ENCODE measurements at regions not wholly inside any gene's neighbourhood (a gene's known extent, or its start where the extent isn't known, plus 50 kb on each side); places are given as distances from the start of the nearest gene placed in this dataset.

DNA sequence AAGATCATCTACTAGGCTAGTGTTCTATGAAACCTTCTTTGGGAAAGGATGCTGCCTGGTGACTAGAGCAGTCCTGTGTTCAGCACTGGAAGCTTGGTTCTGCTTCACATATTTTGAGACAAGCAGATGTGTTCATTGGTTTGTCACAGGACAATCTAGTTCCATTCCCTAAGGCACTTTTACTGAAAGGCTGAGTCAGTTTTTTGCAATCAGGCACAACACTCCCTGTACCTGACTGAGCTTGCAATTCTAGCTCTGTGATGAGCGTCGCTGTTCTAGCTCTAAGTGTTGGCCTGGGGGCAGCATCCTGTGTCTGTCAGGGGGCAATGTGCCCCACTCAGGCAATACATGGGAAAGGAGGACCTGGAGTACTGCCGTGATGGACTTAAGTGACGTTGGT is 144.4 kb downstream of the CAND1 start:
- Mint-ChIP-seq H3K4me3 (no peak overlapping the region), H3K4me1 (no peaks in the 10 kb centered on the region), H3K27ac (no peak overlapping the region), H3K9me3 (peaks cover 8% of the 10 kb centered on the region), H3K27me3 (peaks cover 7% of the 10 kb centered on the region), H3K36me3 (peaks cover 6% of the 10 kb centered on the region)
- ATAC-seq (ENCODE audit: low read depth), result no peak
- DNase-seq (ENCODE audit: low spot score in 2 of 2), result no peak

DNA sequence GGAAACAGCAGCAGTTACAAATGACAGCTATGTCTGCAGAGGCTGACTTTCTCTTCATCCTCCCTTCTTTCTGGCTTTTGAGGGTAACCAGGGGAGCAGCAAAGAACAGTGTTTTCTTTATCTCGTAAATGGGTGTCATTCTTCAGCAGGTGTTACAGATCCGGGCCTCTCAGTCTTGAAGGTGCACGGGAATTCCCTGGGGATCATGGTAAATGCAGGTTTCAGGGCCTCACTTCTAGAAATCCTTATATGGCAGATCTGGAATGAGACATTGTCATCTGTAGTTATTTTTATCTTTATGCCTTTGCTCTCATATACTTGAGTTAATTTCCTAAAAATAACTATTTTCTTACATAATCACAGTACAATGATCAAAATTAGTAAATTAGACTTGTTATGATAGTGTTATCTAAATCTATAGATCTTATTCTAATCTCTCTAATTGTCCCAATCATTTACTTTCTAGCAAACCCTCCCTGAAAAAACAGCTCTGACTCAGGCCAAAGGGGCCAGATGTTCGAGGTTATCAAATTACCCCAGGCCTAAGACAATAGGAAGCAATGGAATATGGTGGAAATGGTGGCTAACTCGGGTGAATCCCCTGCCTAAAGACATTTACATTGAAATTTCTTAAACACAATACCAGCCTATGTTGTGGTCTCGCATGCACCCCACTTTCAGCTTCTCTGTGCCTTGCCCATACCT is 145.0 kb downstream of the CAND1 start:
- Mint-ChIP-seq H3K9me3 (peaks cover 8% of the 10 kb centered on the region), H3K27ac (no peak overlapping the region), H3K36me3 (peaks cover 6% of the 10 kb centered on the region), H3K4me1 (no peaks in the 10 kb centered on the region), H3K4me3 (no peak overlapping the region), H3K27me3 (peaks cover 7% of the 10 kb centered on the region)
- ATAC-seq (ENCODE audit: low read depth) (no peak), DNase-seq (ENCODE audit: low spot score in 2 of 2) (no peak)

DNA sequence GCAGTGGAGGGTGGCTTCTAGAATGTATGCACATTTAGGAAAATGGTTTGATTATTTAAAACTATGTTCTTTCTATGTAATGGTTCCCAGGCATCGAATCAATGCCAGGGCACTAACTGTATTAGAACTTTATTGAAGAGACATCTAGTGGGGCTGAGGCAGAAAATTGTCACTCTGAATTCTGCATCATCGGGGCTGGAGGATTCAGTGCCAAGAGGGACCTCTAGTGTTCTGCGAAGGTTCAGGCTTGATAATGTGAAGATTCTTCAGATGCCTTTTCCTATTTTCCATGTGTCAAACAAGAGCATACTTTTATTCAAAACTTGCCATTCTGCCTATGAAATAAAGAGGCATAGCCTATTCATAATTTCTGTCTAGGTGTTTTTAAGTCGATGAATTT is 146.3 kb downstream of the CAND1 start:
- Mint-ChIP-seq H3K9me3 (peaks cover 8% of the 10 kb centered on the region), H3K4me1 (no peaks in the 10 kb centered on the region), H3K4me3 (no peak overlapping the region), H3K27ac (no peak overlapping the region), H3K36me3 (peaks cover 6% of the 10 kb centered on the region), H3K27me3 (peaks cover 8% of the 10 kb centered on the region)
- DNase-seq (ENCODE audit: low spot score in 2 of 2) (no peak), ATAC-seq (ENCODE audit: low read depth) (no peak)

DNA sequence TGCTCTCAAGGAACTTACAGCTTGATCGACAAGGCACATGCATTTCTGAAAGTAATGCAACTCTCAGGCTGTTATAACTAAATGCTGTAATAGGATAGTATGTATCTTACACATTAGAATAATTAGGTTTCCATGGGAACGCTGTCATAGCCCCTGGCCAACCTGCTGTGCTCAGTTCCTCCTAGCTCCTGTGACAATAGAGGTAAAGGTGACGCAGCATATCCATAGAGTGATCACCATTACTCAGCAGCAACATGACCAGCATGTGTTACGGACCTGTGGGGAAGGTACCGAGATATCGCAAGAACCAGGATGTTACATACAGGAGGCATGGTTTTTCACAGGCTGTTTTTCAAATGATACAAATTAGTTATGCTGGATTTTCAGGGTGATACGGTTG is 150.7 kb downstream of the CAND1 start:
- H3K9me3 Mint-ChIP-seq, result peaks cover 4% of the 10 kb centered on the region
- peaks cover 7% of the 10 kb centered on the region for H3K27me3 Mint-ChIP-seq
- DNase-seq (ENCODE audit: low spot score in 2 of 2) (no peak), ATAC-seq (ENCODE audit: low read depth) (no peak)
- H3K4me1 Mint-ChIP-seq, result no peaks in the 10 kb centered on the region
- H3K4me3 Mint-ChIP-seq, result no peak overlapping the region
- H3K36me3 Mint-ChIP-seq, result peaks cover 1% of the 10 kb centered on the region
- no peak overlapping the region for H3K27ac Mint-ChIP-seq

DNA sequence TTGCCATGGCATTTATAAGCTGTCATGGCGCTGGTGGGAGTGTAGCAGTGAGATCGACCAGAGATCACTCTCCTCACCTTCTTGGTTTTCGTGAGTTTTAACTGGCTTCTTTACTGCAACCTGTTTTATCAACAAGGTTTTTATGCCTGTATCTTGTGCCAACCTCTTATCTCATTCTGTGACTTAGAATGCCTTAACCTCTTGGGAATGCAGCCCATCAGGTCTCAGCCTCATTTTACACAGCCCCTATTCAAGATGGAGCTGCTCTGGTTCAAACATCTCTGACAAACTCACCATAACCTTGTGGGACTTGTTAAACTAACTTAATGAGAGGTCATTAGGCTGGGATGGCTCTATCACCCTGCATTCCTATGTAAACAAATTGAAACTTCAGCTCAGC is 151.3 kb downstream of the CAND1 start:
- Mint-ChIP-seq H3K27ac (no peak overlapping the region), H3K4me3 (no peak overlapping the region), H3K36me3 (peaks cover 1% of the 10 kb centered on the region), H3K9me3 (peaks cover 4% of the 10 kb centered on the region), H3K4me1 (no peaks in the 10 kb centered on the region), H3K27me3 (peaks cover 7% of the 10 kb centered on the region)
- ATAC-seq (ENCODE audit: low read depth) (no peak), DNase-seq (ENCODE audit: low spot score in 2 of 2) (no peak)

DNA sequence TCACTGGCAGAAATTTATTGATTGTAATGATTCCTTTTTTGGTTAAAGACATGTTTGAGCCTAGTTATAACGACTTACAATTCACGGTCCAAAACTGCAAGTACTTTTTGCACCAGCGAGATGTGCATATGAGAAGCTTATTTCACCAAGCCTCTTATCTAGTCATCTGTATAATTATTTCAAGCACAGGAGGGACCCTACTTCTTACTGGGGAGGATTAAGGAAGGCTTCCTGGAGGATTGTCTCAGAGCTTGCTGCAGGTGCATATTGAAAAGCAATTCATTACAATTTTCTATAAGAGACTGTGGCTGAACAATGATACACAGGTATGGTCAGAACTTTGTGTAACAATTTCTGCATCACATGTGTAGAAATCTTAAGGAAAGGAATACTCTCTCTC is 152.9 kb downstream of the CAND1 start:
- DNase-seq (ENCODE audit: low spot score in 2 of 2) (no peak), ATAC-seq (ENCODE audit: low read depth) (no peak)
- H3K27me3 Mint-ChIP-seq, result peaks cover 7% of the 10 kb centered on the region
- H3K4me1 Mint-ChIP-seq, result no peaks in the 10 kb centered on the region
- H3K36me3 Mint-ChIP-seq, result peaks cover 1% of the 10 kb centered on the region
- H3K4me3 Mint-ChIP-seq, result no peak overlapping the region
- H3K27ac Mint-ChIP-seq, result no peak overlapping the region
- H3K9me3 Mint-ChIP-seq, result peaks cover 4% of the 10 kb centered on the region

DNA sequence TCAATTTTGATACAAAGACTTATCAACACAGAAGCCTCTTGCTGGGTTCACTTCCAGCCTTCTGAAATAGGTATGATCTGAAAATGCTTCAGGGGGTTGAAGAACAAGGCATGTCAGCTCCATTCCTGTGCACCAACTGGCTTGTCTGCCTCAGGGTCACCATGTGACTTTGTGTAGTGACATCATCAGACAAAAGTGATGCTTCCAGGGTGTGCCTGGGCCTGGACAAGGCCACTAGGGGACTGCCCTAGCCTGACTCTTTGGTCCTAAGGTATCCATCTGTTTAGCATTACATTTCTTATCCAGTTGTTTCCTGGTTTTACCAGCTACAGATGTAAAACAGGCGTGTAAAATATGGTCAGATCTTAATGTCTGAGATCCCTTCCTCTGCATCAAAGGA is 155.6 kb downstream of the CAND1 start:
- Mint-ChIP-seq H3K27me3 (peaks cover 6% of the 10 kb centered on the region), H3K4me3 (no peak overlapping the region), H3K27ac (no peak overlapping the region), H3K9me3 (no peaks in the 10 kb centered on the region), H3K36me3 (no peaks in the 10 kb centered on the region), H3K4me1 (no peaks in the 10 kb centered on the region)
- no peak for DNase-seq (ENCODE audit: low spot score in 2 of 2)
- no peak for ATAC-seq (ENCODE audit: low read depth)

DNA sequence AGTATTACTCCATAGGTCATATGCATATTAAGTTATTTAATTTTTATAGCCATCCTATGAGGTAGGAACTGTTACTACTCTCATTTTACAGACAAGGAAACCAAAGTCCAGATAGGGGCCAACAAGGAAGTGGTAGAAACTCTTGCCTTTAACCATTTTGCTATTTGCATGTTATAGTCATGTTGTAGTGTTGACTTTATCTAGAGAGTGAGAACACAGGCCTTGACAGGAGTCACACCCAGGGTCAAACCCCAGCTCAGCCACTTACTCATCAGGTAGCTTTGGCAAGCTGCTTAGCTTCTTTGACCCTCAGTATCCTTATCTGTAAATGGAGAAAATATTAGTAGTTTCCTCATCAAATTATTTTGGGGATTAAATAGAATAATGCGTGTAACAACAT is 156.2 kb downstream of the CAND1 start:
- ATAC-seq (ENCODE audit: low read depth), result no peak
- no peak for DNase-seq (ENCODE audit: low spot score in 2 of 2)
- H3K4me1 Mint-ChIP-seq, result no peaks in the 10 kb centered on the region
- H3K27ac Mint-ChIP-seq, result no peak overlapping the region
- no peaks in the 10 kb centered on the region for H3K36me3 Mint-ChIP-seq
- no peak overlapping the region for H3K4me3 Mint-ChIP-seq
- peaks cover 6% of the 10 kb centered on the region for H3K27me3 Mint-ChIP-seq
- no peaks in the 10 kb centered on the region for H3K9me3 Mint-ChIP-seq

DNA sequence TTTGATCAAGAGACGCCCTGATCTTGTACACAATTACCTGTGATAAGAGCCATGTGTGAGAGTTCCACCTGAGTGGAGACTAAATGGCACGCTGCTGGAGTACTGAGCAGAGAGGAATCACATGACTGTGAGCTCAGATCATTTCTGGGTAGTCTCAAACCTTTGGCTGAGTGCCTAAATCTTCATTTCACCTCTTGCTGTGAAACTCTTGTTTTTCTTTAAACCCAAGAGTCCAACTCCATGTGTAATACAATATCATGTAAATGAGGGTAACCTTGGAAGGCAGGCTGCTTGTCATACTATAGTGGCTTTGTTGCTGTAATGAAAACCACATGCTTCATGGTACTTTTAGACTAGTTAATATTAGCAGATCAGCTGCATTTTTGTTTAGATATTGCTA is 156.9 kb downstream of the CAND1 start:
- Mint-ChIP-seq H3K9me3 (no peaks in the 10 kb centered on the region), H3K4me1 (no peaks in the 10 kb centered on the region), H3K27me3 (peaks cover 6% of the 10 kb centered on the region), H3K36me3 (no peaks in the 10 kb centered on the region), H3K4me3 (no peak overlapping the region), H3K27ac (no peak overlapping the region)
- no peak for ATAC-seq (ENCODE audit: low read depth)
- DNase-seq (ENCODE audit: low spot score in 2 of 2), result no peak

DNA sequence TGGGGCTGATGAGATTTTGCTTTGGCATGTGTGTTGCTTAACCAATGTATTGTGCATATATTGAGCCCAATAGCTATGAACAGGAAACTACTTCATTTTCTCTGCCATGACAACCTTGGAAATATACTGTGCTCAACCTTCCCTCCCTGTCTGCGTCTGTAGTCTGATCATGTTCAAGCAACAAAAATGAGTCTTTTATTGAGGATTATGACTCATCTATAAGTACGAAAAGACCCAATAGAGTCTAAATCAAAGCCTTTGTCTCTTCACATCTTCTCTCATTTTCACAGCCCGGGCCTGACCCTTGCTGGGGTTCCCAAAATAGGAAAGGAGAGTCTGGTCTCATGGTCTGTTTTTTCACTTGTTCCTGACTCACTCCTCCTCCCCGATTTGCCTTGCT is 158.2 kb downstream of the CAND1 start:
- no peak overlapping the region for H3K4me3 Mint-ChIP-seq
- no peak for ATAC-seq (ENCODE audit: low read depth)
- DNase-seq (ENCODE audit: low spot score in 2 of 2), result no peak
- H3K9me3 Mint-ChIP-seq, result no peaks in the 10 kb centered on the region
- peaks cover 6% of the 10 kb centered on the region for H3K27me3 Mint-ChIP-seq
- no peaks in the 10 kb centered on the region for H3K36me3 Mint-ChIP-seq
- H3K4me1 Mint-ChIP-seq, result no peaks in the 10 kb centered on the region
- no peak overlapping the region for H3K27ac Mint-ChIP-seq

DNA sequence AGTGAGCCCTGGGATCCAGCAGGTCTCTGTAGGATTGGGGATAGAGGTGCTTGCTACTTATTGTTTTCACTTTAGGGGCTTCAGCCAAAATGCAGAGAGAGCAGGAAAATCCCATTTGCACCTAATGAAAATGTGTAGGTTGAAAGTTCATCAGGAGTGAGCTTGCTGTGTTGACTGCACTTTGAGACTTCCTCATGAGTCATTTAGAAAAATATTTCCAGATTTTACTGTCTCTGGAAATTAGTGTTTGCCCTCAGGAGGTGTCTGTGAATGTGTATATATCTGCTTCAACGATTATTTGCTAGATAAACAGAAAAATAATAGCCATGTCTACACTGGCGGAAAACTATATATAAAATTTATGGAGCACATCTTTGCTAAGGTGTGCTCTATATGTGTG is 159.3 kb downstream of the CAND1 start:
- peaks cover 3% of the 10 kb centered on the region for H3K4me1 Mint-ChIP-seq
- H3K9me3 Mint-ChIP-seq, result no peaks in the 10 kb centered on the region
- no peaks in the 10 kb centered on the region for H3K36me3 Mint-ChIP-seq
- peaks cover 5% of the 10 kb centered on the region for H3K27me3 Mint-ChIP-seq
- ATAC-seq (ENCODE audit: low read depth) (no peak), DNase-seq (ENCODE audit: low spot score in 2 of 2) (no peak)
- H3K27ac Mint-ChIP-seq, result no peak overlapping the region
- H3K4me3 Mint-ChIP-seq, result no peak overlapping the region

DNA sequence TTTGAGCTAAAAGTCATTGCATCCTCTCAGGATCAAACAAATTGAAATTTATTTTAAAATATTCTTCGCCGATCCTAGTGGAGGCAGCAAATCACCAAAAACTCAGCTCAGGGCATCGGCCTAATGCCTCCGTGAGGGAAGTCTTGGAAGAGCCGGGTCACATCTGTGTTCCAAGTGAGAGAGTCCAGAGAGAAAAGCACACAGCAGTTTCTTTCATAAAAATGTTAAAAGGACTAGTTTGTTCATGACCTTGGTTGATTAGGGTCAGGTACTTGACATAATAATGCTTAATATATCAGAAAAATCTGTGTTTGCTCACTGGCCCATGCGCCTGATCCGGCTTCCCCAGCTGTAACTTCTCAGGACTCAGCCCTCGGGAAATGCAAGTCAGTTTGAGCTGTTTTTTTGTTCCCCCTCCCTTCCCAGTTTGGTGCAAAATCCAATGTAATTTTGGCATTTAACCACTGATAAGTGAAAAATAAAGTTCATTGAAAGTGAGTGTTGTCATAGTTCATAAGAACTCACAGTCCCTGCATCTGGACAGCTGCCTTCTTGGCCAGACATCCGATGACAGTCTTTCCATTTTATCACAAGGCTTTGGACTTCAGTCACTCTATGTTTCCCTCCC is 161.7 kb downstream of the CAND1 start:
- Mint-ChIP-seq H3K27me3 (peaks cover 5% of the 10 kb centered on the region), H3K9me3 (no peaks in the 10 kb centered on the region), H3K27ac (no peak overlapping the region), H3K4me3 (no peak overlapping the region), H3K4me1 (peaks cover 8% of the 10 kb centered on the region), H3K36me3 (no peaks in the 10 kb centered on the region)
- no peak for DNase-seq (ENCODE audit: low spot score in 2 of 2)
- ATAC-seq (ENCODE audit: low read depth), result no peak

DNA sequence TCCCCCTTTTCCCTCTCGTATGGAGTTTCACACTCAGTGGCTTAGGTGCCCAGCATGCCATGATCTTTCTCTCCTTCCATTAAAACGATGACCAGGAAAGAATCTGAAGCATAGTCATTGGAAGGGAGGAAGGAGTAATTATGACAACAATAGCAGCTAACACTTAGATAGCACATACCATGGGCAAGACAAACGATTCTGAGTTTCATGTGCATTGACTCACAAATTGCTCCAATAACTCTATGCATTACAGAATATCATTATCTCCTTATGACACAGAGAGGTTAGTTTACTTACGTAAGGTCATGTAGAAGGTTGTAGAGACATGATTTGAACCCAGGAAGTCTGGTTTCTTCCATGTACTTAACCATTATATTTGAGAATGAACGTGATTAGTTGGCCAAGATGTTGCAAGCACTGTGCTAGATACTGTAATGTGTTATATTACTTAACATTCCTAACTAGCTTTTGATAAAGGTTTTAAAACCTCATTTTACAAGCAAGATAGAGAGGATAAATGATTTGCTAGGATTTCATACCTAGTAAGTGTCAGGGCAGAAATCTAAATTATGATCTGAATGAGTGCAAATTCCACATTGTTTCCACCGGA is 162.4 kb downstream of the CAND1 start:
- no peaks in the 10 kb centered on the region for H3K36me3 Mint-ChIP-seq
- H3K4me3 Mint-ChIP-seq, result no peak overlapping the region
- DNase-seq (ENCODE audit: low spot score in 2 of 2), result no peak
- peaks cover 5% of the 10 kb centered on the region for H3K27me3 Mint-ChIP-seq
- ATAC-seq (ENCODE audit: low read depth), result no peak
- no peaks in the 10 kb centered on the region for H3K9me3 Mint-ChIP-seq
- no peak overlapping the region for H3K27ac Mint-ChIP-seq
- peaks cover 8% of the 10 kb centered on the region for H3K4me1 Mint-ChIP-seq

DNA sequence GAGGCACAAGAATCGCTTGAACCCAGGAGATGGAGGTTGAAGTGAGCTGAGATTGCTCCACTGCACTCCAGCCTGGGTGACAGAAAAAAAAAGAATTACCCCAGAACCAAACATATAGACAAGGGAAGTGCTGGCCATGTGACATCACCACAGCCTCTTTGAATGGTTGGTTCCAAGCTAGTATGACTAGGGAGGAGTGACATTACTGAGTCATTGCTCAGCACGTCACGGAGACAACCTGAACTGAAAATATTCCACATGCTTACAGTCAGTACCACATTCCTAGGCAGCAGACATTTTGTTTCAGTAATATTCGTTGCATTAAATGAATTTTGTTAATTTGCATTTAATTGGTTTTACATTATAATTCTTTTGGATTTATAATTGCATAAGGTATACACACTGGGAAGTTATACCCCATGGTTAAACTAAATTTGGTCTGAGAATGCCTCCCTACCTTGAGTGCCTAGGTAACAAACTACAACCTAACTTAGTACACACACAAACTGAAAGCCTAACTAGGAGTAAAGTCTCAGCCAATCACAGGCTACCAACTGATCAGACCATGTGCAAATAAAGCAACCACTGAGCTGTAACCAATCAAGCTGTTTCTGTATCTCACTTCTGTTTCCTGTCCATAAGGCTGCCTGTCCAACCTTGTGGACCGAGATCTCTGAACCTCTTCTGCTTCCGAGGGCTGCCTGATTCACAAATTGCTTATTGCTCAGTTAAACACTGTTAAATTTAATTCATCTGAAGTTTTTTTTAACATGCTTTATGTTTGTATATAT is 164.4 kb downstream of the CAND1 start:
- Mint-ChIP-seq H3K27ac (no peak overlapping the region), H3K4me1 (peaks cover 8% of the 10 kb centered on the region), H3K4me3 (no peak overlapping the region), H3K9me3 (no peaks in the 10 kb centered on the region), H3K27me3 (peaks cover 5% of the 10 kb centered on the region), H3K36me3 (no peaks in the 10 kb centered on the region)
- DNase-seq (ENCODE audit: low spot score in 2 of 2) (no peak), ATAC-seq (ENCODE audit: low read depth) (peak; percentile 92)

Data from memory B cell (primary cell).